ENCODE measurements at regions not wholly inside any gene's neighbourhood (a gene's known extent, or its start where the extent isn't known, plus 50 kb on each side); places are given as distances from the start of the nearest gene placed in this dataset.

DNA sequence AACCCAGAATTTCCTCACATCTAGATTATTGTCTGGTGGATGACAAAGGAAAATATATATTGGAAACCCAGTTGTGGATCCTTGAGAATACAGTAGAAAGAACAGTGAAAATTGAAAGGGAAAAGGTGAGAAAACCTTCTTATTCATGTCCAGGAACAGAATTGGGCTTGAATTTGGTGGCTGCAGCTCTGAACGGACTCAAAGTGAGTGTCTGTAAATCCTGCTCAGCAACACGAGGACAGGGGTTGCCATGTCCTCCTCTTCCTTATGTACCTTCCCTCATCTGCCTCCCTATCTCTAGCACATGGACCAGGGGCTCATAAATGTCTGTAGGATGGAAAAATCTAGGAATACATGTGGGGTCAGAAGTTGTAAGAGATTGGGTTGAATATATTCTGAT is 152.2 kb downstream of the RPIA start:
- TF ChIP-seq POLR2A (IDR thresholded peaks at IDR 0.05; ENCODE audit: borderline replicate concordance, extremely low read depth, insufficient read depth, insufficient read length) (no peak), CEBPB (IDR thresholded peaks at IDR 0.05; ENCODE audit: low read depth) (no peak), SRF (IDR thresholded peaks at IDR 0.05; ENCODE audit: low read depth) (no peak), CBX3 (IDR thresholded peaks at IDR 0.05; ENCODE audit: low read depth) (no peak), ZFX (IDR thresholded peaks at IDR 0.05) (no peak), YY1 (IDR thresholded peaks at IDR 0.05; ENCODE audit: extremely low read depth, insufficient replicate concordance, low read depth, low read length) (no peak), EZH2 (IDR thresholded peaks at IDR 0.05) (no peak), POLR2AphosphoS5 (IDR thresholded peaks at IDR 0.05; ENCODE audit: low read depth, low read length) (no peak), SIN3A (IDR thresholded peaks at IDR 0.05; ENCODE audit: low read depth) (no peak)
- TF ChIP-seq, protein P1, sequence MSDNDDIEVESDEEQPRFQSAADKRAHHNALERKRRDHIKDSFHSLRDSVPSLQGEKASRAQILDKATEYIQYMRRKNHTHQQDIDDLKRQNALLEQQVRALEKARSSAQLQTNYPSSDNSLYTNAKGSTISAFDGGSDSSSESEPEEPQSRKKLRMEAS (IDR thresholded peaks at IDR 0.05), result no peak
- TF ChIP-seq, protein P2, sequence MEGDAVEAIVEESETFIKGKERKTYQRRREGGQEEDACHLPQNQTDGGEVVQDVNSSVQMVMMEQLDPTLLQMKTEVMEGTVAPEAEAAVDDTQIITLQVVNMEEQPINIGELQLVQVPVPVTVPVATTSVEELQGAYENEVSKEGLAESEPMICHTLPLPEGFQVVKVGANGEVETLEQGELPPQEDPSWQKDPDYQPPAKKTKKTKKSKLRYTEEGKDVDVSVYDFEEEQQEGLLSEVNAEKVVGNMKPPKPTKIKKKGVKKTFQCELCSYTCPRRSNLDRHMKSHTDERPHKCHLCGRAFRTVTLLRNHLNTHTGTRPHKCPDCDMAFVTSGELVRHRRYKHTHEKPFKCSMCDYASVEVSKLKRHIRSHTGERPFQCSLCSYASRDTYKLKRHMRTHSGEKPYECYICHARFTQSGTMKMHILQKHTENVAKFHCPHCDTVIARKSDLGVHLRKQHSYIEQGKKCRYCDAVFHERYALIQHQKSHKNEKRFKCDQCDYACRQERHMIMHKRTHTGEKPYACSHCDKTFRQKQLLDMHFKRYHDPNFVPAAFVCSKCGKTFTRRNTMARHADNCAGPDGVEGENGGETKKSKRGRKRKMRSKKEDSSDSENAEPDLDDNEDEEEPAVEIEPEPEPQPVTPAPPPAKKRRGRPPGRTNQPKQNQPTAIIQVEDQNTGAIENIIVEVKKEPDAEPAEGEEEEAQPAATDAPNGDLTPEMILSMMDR (IDR thresholded peaks at IDR 0.05 in 2 of 3, conservative IDR thresholded peaks at IDR 0.05 in 1 of 3; ENCODE audit: borderline replicate concordance in 1 of 3, insufficient read depth in 1 of 3, low read depth in 2 of 3, low read length in 2 of 3), result no peak
- TF ChIP-seq, protein P3, sequence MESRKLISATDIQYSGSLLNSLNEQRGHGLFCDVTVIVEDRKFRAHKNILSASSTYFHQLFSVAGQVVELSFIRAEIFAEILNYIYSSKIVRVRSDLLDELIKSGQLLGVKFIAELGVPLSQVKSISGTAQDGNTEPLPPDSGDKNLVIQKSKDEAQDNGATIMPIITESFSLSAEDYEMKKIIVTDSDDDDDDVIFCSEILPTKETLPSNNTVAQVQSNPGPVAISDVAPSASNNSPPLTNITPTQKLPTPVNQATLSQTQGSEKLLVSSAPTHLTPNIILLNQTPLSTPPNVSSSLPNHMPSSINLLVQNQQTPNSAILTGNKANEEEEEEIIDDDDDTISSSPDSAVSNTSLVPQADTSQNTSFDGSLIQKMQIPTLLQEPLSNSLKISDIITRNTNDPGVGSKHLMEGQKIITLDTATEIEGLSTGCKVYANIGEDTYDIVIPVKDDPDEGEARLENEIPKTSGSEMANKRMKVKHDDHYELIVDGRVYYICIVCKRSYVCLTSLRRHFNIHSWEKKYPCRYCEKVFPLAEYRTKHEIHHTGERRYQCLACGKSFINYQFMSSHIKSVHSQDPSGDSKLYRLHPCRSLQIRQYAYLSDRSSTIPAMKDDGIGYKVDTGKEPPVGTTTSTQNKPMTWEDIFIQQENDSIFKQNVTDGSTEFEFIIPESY (IDR thresholded peaks at IDR 0.05; ENCODE audit: extremely low read depth, insufficient replicate concordance, low read length), result no peak

Data from HCT116 (cell line).